ENCODE measurements at regions not wholly inside any gene's neighbourhood (a gene's known extent, or its start where the extent isn't known, plus 50 kb on each side); places are given as distances from the start of the nearest gene placed in this dataset.

GRCh38 chr14:61941421-61942150 lies 179.4 kb downstream of the SNAPC1 start:
- intact Hi-C loops (cut with DNase I, micrococcal nuclease): no loop called here
- ATAC-seq: no peak
- no peak for TF ChIP-seq CTCF (IDR thresholded peaks at IDR 0.05)
- no peaks in the 10 kb centered on the region for H3K36me3 ChIP-seq (ENCODE audit: low read depth)
- H3K4me1 ChIP-seq (ENCODE audit: low read depth): no peaks in the 10 kb centered on the region
- H3K9me3 ChIP-seq: no peaks in the 10 kb centered on the region
- DNase-seq: no peak
- no peak overlapping the region for H3K4me3 ChIP-seq

DNA sequence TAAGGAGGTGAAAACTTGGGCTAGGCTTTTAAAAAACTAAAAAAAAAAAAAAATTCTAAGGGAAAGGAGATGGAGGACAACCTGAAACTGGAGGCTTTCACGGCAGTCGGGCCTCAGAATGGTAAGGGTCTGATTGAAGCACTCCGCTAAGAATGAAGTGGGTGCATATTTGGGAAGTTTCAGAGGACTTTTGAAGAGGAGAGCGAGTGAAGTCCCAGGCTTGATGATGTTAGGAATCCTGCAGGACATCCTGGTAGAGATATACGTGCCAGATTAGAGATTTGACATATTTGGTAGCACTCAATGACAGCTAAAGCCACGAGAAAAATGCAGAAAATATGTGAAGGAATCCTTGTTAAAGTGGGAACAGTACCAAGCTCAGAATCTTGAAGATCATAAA lies 186.2 kb downstream of the SNAPC1 start:
- Histone ChIP-seq H3K9me3 (no peaks in the 10 kb centered on the region), H3K36me3 (ENCODE audit: low read depth) (no peaks in the 10 kb centered on the region), H3K4me1 (ENCODE audit: low read depth) (no peaks in the 10 kb centered on the region), H3K4me3 (no peak overlapping the region)
- no peak for TF ChIP-seq CTCF (IDR thresholded peaks at IDR 0.05)
- DNase-seq (no peak), ATAC-seq (no peak)
- intact Hi-C loops (cut with DNase I, micrococcal nuclease): no loop called here

- DNase-seq (no peak), ATAC-seq (no peak)
- no peaks in the 10 kb centered on the region for H3K4me1 ChIP-seq (ENCODE audit: low read depth)
- H3K9me3 ChIP-seq: no peaks in the 10 kb centered on the region
- intact Hi-C loops (cut with DNase I, micrococcal nuclease): no loop called here
- TF ChIP-seq CTCF (IDR thresholded peaks at IDR 0.05): no peak
- H3K36me3 ChIP-seq (ENCODE audit: low read depth): no peaks in the 10 kb centered on the region
- no peak overlapping the region for H3K4me3 ChIP-seq
Observed at GRCh38 chr14:61950340-61950739, 188.1 kb downstream of the SNAPC1 start.

- ATAC-seq (no peak), DNase-seq (no peak)
- TF ChIP-seq CTCF (IDR thresholded peaks at IDR 0.05): no peak
- Histone ChIP-seq H3K4me3 (no peak overlapping the region), H3K36me3 (ENCODE audit: low read depth) (no peaks in the 10 kb centered on the region), H3K9me3 (peaks cover 5% of the 10 kb centered on the region), H3K4me1 (ENCODE audit: low read depth) (no peaks in the 10 kb centered on the region)
- intact Hi-C loops (cut with DNase I, micrococcal nuclease): no loop called here
Observed at GRCh38 chr14:61953602-61954001, 191.4 kb downstream of the SNAPC1 start.

DNA sequence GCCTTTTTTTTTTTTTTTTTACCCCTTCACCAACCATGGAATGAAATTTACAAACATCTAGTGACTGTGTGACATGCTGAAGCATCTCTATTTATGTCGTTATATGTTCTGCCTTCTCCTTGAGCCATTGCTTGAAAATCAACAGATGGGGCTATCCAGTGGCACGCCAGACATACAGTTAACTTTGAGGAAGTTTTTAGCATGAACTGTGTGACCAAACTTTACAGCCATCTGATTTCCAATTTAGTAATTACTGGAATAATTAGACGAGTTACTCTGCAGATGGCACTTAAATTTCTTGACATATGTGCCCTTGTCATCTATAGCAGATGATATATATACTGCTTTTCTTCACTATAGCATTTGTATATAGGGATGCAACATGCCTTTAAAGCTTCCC lies 192.1 kb downstream of the SNAPC1 start:
- DNase-seq: no peak
- Histone ChIP-seq H3K36me3 (ENCODE audit: low read depth) (no peaks in the 10 kb centered on the region), H3K4me3 (no peak overlapping the region), H3K4me1 (ENCODE audit: low read depth) (no peaks in the 10 kb centered on the region), H3K9me3 (peaks cover 5% of the 10 kb centered on the region)
- intact Hi-C loops (cut with DNase I, micrococcal nuclease): no loop called here
- TF ChIP-seq CTCF (IDR thresholded peaks at IDR 0.05): no peak
- no peak for ATAC-seq

- peaks cover 5% of the 10 kb centered on the region for H3K9me3 ChIP-seq
- H3K4me3 ChIP-seq: no peak overlapping the region
- ATAC-seq (no peak), DNase-seq (no peak)
- no peak for TF ChIP-seq CTCF (IDR thresholded peaks at IDR 0.05)
- intact Hi-C loops (cut with DNase I, micrococcal nuclease): no loop called here
- no peaks in the 10 kb centered on the region for H3K36me3 ChIP-seq (ENCODE audit: low read depth)
- H3K4me1 ChIP-seq (ENCODE audit: low read depth): no peaks in the 10 kb centered on the region
Observed at GRCh38 chr14:61956517-61956916, 194.3 kb downstream of the SNAPC1 start.
